Left ventricle myocardium inferior (tissue), 1 donor: ENCODE measurements at regions not wholly inside any gene's neighbourhood (a gene's known extent, or its start where the extent isn't known, plus 50 kb on each side); places are given as distances from the start of the nearest gene placed in this dataset.

Experiments
- DNase-seq: peaks from one replicate; pipeline ENCODE4 v3.0.0-alpha.2; 2020
- H3K27ac ChIP-seq: fragments of 200-600 bp; replicated peaks from 2 replicates; pipeline ENCODE4 v1.8.0; 2021
- H3K27me3 ChIP-seq: fragments of 200-600 bp; 2 replicates; pipeline ENCODE4 v1.8.0; 2021; ENCODE audit warnings: low read depth
- H3K36me3 ChIP-seq: fragments of 200-600 bp; 2 replicates; pipeline ENCODE4 v1.8.0; 2021
- H3K4me1 ChIP-seq: fragments of 200-600 bp; 2 replicates; pipeline ENCODE4 v1.8.0; 2021
- H3K4me3 ChIP-seq: fragments of 200-600 bp; 2 replicates; pipeline ENCODE4 v1.8.0; 2021; ENCODE audit warnings: mild to moderate bottlenecking, moderate library complexity
- H3K9me3 ChIP-seq: fragments of 200-600 bp; replicated peaks from 2 replicates; pipeline ENCODE4 v1.8.0; 2021
- intact Hi-C: fragments of 100-400 bp; cut with micrococcal nuclease; formaldehyde crosslinking; loops from one replicate; pipeline ENCODE4 v1.11.0; 2022
- TF ChIP-seq, protein P1 (sequence below): fragments of 200-600 bp; IDR thresholded peaks from 2 replicates; pipeline ENCODE4 v1.8.0; 2021; ENCODE audit warnings: antibody characterized with exemption, mild to moderate bottlenecking, borderline replicate concordance
- donor health status: DM: no; HTN: yes; CAD: no; lungs with severe emphysema.

DNA sequence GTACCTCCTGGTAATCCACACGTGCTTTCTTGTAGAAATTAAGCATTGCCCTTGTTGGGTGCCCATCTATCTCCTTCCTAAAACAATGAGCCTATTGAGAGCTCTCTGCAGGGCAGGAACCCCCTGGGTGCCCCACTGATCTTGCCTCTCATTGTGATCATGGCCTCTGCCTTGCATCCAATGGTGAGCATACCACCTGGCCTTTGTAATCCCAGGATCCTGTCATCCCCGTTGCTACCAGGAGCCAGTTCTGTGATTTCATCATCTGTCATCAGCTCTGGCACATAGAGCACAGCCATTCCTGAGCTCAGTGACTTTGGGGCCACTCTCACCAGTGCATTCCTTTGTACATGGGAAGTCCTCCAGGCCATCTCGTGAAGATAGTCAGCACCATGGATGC, 381.0 kb upstream of the ID2 start:
- Histone ChIP-seq H3K27me3 (no peaks in the 10 kb centered on the region), H3K27ac (no peak overlapping the region), H3K9me3 (no peaks in the 10 kb centered on the region), H3K4me3 (no peak overlapping the region), H3K4me1 (peaks cover 5% of the 10 kb centered on the region), H3K36me3 (no peaks in the 10 kb centered on the region)
- intact Hi-C loops: no loop called here
- TF ChIP-seq, protein P1, sequence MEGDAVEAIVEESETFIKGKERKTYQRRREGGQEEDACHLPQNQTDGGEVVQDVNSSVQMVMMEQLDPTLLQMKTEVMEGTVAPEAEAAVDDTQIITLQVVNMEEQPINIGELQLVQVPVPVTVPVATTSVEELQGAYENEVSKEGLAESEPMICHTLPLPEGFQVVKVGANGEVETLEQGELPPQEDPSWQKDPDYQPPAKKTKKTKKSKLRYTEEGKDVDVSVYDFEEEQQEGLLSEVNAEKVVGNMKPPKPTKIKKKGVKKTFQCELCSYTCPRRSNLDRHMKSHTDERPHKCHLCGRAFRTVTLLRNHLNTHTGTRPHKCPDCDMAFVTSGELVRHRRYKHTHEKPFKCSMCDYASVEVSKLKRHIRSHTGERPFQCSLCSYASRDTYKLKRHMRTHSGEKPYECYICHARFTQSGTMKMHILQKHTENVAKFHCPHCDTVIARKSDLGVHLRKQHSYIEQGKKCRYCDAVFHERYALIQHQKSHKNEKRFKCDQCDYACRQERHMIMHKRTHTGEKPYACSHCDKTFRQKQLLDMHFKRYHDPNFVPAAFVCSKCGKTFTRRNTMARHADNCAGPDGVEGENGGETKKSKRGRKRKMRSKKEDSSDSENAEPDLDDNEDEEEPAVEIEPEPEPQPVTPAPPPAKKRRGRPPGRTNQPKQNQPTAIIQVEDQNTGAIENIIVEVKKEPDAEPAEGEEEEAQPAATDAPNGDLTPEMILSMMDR: no peak
- no peak for DNase-seq

GRCh38 chr2:8303322-8303832, 378.5 kb upstream of the ID2 start:
- Histone ChIP-seq H3K9me3 (no peaks in the 10 kb centered on the region), H3K36me3 (no peaks in the 10 kb centered on the region), H3K4me1 (peaks cover 5% of the 10 kb centered on the region), H3K27ac (no peak overlapping the region), H3K27me3 (no peaks in the 10 kb centered on the region), H3K4me3 (no peak overlapping the region)
- TF ChIP-seq, protein P1: no peak
- intact Hi-C loops: no loop called here
- peak; percentile 66 for DNase-seq

DNA sequence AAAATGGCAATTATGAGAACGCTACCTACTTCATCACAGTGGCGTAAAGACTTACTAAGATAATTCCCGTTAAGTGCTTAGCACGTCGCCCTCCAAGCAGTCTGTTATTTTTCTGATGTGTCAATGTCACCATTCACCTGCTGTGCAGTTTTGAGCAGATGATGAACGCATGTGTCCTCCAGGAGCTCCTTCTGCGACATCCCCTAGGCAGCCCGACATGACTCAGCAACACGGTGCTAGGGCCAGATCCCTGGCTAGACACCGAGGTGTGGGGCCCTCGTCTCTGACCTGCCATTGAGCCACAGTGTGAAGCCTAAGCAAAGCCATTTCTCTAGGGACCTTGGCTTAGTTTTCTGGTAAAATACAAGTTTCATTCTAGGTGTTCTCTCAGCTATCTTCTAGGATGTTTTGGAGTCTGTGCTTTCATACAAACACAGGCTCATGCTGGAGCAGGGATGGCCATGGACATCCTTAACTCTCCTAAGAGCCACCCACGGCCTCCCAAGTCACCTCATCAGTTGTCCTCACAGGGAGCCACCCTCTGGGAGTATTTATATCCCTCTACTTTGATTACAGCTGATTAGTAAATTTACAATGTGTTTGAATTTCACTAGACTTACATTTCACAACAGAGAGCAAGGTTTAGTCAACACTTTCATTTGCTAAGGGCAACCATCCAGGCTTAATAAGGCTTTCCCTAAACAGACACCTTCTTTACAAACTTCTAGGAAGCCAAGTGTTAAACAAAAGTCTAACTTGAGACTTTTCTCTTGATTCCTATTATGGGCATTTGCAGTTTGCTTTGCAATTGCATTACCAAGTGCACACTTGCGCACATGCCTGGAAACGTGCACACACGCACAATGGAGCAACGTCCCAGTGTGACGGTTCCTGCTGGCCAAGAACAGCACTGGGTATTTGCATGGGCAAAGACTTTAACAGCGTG, 376.8 kb upstream of the ID2 start:
- TF ChIP-seq, protein P1: no peak
- H3K9me3 ChIP-seq: no peaks in the 10 kb centered on the region
- no peak overlapping the region for H3K4me3 ChIP-seq
- H3K36me3 ChIP-seq: no peaks in the 10 kb centered on the region
- peaks cover 5% of the 10 kb centered on the region for H3K4me1 ChIP-seq
- DNase-seq: no peak
- no peaks in the 10 kb centered on the region for H3K27me3 ChIP-seq
- intact Hi-C loops: no loop called here
- H3K27ac ChIP-seq: no peak overlapping the region

- no peak overlapping the region for H3K4me3 ChIP-seq
- no peaks in the 10 kb centered on the region for H3K9me3 ChIP-seq
- no peak overlapping the region for H3K27ac ChIP-seq
- no peaks in the 10 kb centered on the region for H3K27me3 ChIP-seq
- no peak for DNase-seq
- TF ChIP-seq, protein P1: no peak
- intact Hi-C loops: no loop called here
- peaks cover 5% of the 10 kb centered on the region for H3K4me1 ChIP-seq
- H3K36me3 ChIP-seq: no peaks in the 10 kb centered on the region
Observed at GRCh38 chr2:8306530-8307351, 375.1 kb upstream of the ID2 start.

DNA sequence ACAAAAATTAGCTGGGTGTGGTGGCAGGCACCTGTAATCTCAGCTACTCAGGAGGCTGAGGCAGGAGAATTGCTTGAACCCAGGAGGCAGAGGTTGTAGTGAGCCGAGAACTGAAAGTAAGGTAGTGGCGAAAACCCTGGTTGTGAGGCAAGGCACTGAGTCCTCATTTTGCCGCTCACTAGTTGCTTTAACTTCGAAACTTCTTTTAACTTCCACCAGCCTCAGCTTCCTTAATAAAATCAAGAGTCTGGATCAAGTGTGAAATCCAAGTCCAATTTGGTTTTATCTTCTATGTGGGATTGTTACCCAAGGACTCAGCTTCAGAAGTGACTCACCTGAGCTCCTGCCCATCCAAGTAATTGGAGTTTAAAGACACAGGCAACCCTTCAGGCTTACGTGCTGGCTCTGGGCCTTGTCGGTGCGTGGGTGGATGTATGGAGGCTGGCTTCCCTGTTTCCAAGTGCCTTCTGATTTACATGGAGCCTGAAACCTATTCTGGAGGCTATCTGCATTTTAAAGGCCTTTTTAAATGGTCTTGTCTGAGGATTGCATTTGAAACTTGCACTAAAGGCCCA, 374.2 kb upstream of the ID2 start:
- H3K4me3 ChIP-seq: no peak overlapping the region
- DNase-seq: no peak
- TF ChIP-seq, protein P1: no peak
- H3K9me3 ChIP-seq: no peaks in the 10 kb centered on the region
- no peaks in the 10 kb centered on the region for H3K36me3 ChIP-seq
- H3K4me1 ChIP-seq: peaks cover under 1% of the 10 kb centered on the region
- no peak overlapping the region for H3K27ac ChIP-seq
- H3K27me3 ChIP-seq: no peaks in the 10 kb centered on the region
- intact Hi-C loops: no loop called here
